ENCODE measurements at regions not wholly inside any gene's neighbourhood (a gene's known extent, or its start where the extent isn't known, plus 50 kb on each side); places are given as distances from the start of the nearest gene placed in this dataset.

GRCh38 chr2:237154082-237154638, 68.5 kb downstream of the COPS8 start:
- H3K4me3 ChIP-seq, result no peak overlapping the region
- H3K36me3 ChIP-seq, result no peaks in the 10 kb centered on the region
- peak; percentile 12 to 67 (median 63) for TF ChIP-seq CTCF (IDR thresholded peaks at IDR 0.05)
- peaks cover 0 to 28% (median 7%) of the 10 kb centered on the region in 9 donors for H3K4me1 ChIP-seq
- ATAC-seq, result no peak
- peaks cover 0 to 7% (median 0%) of the 10 kb centered on the region in 7 donors for H3K27me3 ChIP-seq
- H3K27ac ChIP-seq, result peak overlapping the region in 5 of 10 donors; percentile 14 to 82 (median 76)
- 40 to 49% methylated on average over 7 of the region's 7 CpGs for WGBS, 2 donors
- H3K9me3 ChIP-seq, result peaks cover 0 to 3% (median 0%) of the 10 kb centered on the region in 11 donors
- intact Hi-C loops (cut with DNase I), result loop anchor here in 8 of 10 donors (1.0 to 10.0 kb wide), 7 partner anchors 171 to 421 kb away; partner anchors contain the start of gene COL6A3 (in 2 of the 8)
- DNase-seq, result no peak

GRCh38 chr2:237154884-237155851, 69.5 kb downstream of the COPS8 start:
- intact Hi-C loops (cut with DNase I), result loop anchor here in 8 of 10 donors (1.0 to 10.0 kb wide), 7 partner anchors 170 to 420 kb away; partner anchors contain the start of gene COL6A3 (in 3 of the 8)
- H3K27me3 ChIP-seq, result peaks cover 0 to 7% (median 0%) of the 10 kb centered on the region in 7 donors
- no peak overlapping the region for H3K4me3 ChIP-seq
- no peak for DNase-seq
- no peak for ATAC-seq
- no peaks in the 10 kb centered on the region for H3K36me3 ChIP-seq
- 86 to 88% methylated on average over 11 of the region's 11 CpGs for WGBS, 2 donors
- H3K9me3 ChIP-seq, result peaks cover 0 to 3% (median 0%) of the 10 kb centered on the region in 11 donors
- peaks cover 0 to 35% (median 7%) of the 10 kb centered on the region in 9 donors for H3K4me1 ChIP-seq
- peak overlapping the region in 8 of 10 donors; percentile 14 to 82 (median 74) for H3K27ac ChIP-seq
- TF ChIP-seq CTCF (IDR thresholded peaks at IDR 0.05), result no peak

GRCh38 chr2:237156031-237156856, 70.6 kb downstream of the COPS8 start:
- ATAC-seq (peak; percentile 35 to 82 (median 63)), DNase-seq (peak; percentile 45 to 48)
- intact Hi-C loops (cut with DNase I), result loop anchor here in 5 of 10 donors (5.0 to 10.0 kb wide), 5 partner anchors 169 to 419 kb away; partner anchors contain the start of gene COL6A3 (in 1 of the 5)
- Histone ChIP-seq H3K9me3 (peaks cover 0 to 3% (median 0%) of the 10 kb centered on the region in 11 donors), H3K27me3 (peaks cover 0 to 7% (median 0%) of the 10 kb centered on the region in 7 donors), H3K36me3 (no peaks in the 10 kb centered on the region), H3K4me3 (no peak overlapping the region), H3K27ac (peak overlapping the region; percentile 18 to 85 (median 74)), H3K4me1 (peaks cover 0 to 44% (median 13%) of the 10 kb centered on the region in 9 donors)
- TF ChIP-seq CTCF (IDR thresholded peaks at IDR 0.05), result no peak
- 59 to 74% methylated on average over 30 of the region's 30 CpGs for WGBS, 2 donors

Measured in heart right ventricle (tissue), 16 donors.